ENCODE measurements at regions not wholly inside any gene's neighbourhood (a gene's known extent, or its start where the extent isn't known, plus 50 kb on each side); places are given as distances from the start of the nearest gene placed in this dataset.

GRCh38 chr10:80708185-80708584 lies 170.5 kb downstream of the SH2D4B start:
- H3K4ac ChIP-seq (ENCODE audit: low read depth, low read length) = no peak overlapping the region
- BruUV-seq (replicated peaks) = no TSS peak
- no peak overlapping the region for H2AFZ ChIP-seq (replicated peaks; ENCODE audit: low read length, poor library complexity)
- H3K79me1 ChIP-seq (ENCODE audit: low read depth in 1 of 2, low read length in 2 of 2) = no peaks in the 10 kb centered on the region
- DNase-seq (no peak), ATAC-seq (ENCODE audit: low read depth) (no peak)
- H2BK15ac ChIP-seq (ENCODE audit: low read depth, low read length) = no peak overlapping the region
- H2BK120ac ChIP-seq (ENCODE audit: low read depth, low read length) = no peak overlapping the region
- no peak overlapping the region for H2BK5ac ChIP-seq (ENCODE audit: low read depth, low read length, poor library complexity, severe bottlenecking)
- H4K5ac ChIP-seq (ENCODE audit: low read depth, low read length) = no peak overlapping the region
- H3K27me3 ChIP-seq (ENCODE audit: control insufficient read depth, insufficient read depth, low read length) = no peaks in the 10 kb centered on the region
- no peak overlapping the region for H3K4me3 ChIP-seq (ENCODE audit: insufficient read depth, low read depth, low read length)
- no peak overlapping the region for H4K91ac ChIP-seq (ENCODE audit: insufficient read depth, low read depth, low read length)
- H2AK9ac ChIP-seq (replicated peaks; ENCODE audit: low read depth, low read length, poor library complexity) = no peak overlapping the region
- no peaks in the 10 kb centered on the region for H3K4me1 ChIP-seq (ENCODE audit: control insufficient read depth, insufficient read depth, low read length)
- H3K9me3 ChIP-seq (ENCODE audit: control insufficient read depth, insufficient read depth, low read length) = no peaks in the 10 kb centered on the region
- no peak overlapping the region for H3K9ac ChIP-seq (ENCODE audit: low read depth, low read length)
- TF ChIP-seq BHLHE40 (IDR thresholded peaks at IDR 0.05; ENCODE audit: low read depth, low read length) (no peak), CEBPB (IDR thresholded peaks at IDR 0.05; ENCODE audit: low read depth, low read length) (no peak), RFX5 (IDR thresholded peaks at IDR 0.05; ENCODE audit: low read depth, low read length) (no peak), POLR2A (IDR thresholded peaks at IDR 0.05; ENCODE audit: low read depth, low read length) (no peak), NFE2L2 (IDR thresholded peaks at IDR 0.05; ENCODE audit: low read depth, low read length) (no peak), ELK1 (IDR thresholded peaks at IDR 0.05; ENCODE audit: borderline replicate concordance, low read depth, low read length) (no peak), MXI1 (IDR thresholded peaks at IDR 0.05; ENCODE audit: borderline replicate concordance, low read depth, low read length) (no peak)
- no peaks in the 10 kb centered on the region for H4K20me1 ChIP-seq (ENCODE audit: insufficient read depth, low read length)
- H3K23ac ChIP-seq (ENCODE audit: low read depth, low read length) = no peak overlapping the region
- WGBS, 2 experiments (ENCODE audit: extremely low coverage in 2 of 2, insufficient read length in 1 of 2) = no CpG with 5 or more reads among the region's 2 CpGs
- dilution Hi-C loops (cut with HindIII; ENCODE audit: low sequenced_read_pairs, unreplicated experiment) = no loop called here
- H2BK20ac ChIP-seq (ENCODE audit: low read depth, low read length) = no peak overlapping the region
- in situ Hi-C loops (cut with MboI; ENCODE audit: low sequenced_read_pairs) = no loop called here
- no peak overlapping the region for H3K18ac ChIP-seq (ENCODE audit: low read depth, low read length)
- ChIA-PET CTCF (no interaction called here), POLR2A (ENCODE audit: unreplicated experiment) (no interaction called here)
- H3K14ac ChIP-seq (replicated peaks; ENCODE audit: low read depth, low read length) = no peak overlapping the region
- no peak overlapping the region for H3K56ac ChIP-seq (ENCODE audit: extremely low read depth, insufficient read depth, low read length)
- H3K27ac ChIP-seq (ENCODE audit: insufficient read depth, low read length) = no peak overlapping the region
- H3K9me1 ChIP-seq (ENCODE audit: insufficient read depth, low read length) = no peaks in the 10 kb centered on the region
- H4K8ac ChIP-seq (ENCODE audit: low read depth in 2 of 2, low read length in 2 of 2) = no peak overlapping the region
- no peak overlapping the region for H2AK5ac ChIP-seq (ENCODE audit: low read depth, low read length)
- H3K36me3 ChIP-seq (ENCODE audit: control insufficient read depth, insufficient read depth, low read length) = no peaks in the 10 kb centered on the region
- intact Hi-C loops (cut with micrococcal nuclease) = no loop called here
- H3K4me2 ChIP-seq (ENCODE audit: low read depth, low read length) = no peak overlapping the region

Measured in IMR-90 (cell line).